GM20000 (cell line): ENCODE measurements at regions not wholly inside any gene's neighbourhood (a gene's known extent, or its start where the extent isn't known, plus 50 kb on each side); places are given as distances from the start of the nearest gene placed in this dataset.

Experiments
- DNase-seq: peaks from one replicate; pipeline ENCODE4 v3.0.0; 2012; ENCODE audit warnings: low spot score
- TF ChIP-seq, protein P1 (sequence below): IDR thresholded peaks from 2 replicates; pipeline ENCODE4 v1.5.1; 2012; ENCODE audit warnings: mild to moderate bottlenecking, control low read depth; ENCODE audit errors: extremely low read depth, missing control alignments

DNA sequence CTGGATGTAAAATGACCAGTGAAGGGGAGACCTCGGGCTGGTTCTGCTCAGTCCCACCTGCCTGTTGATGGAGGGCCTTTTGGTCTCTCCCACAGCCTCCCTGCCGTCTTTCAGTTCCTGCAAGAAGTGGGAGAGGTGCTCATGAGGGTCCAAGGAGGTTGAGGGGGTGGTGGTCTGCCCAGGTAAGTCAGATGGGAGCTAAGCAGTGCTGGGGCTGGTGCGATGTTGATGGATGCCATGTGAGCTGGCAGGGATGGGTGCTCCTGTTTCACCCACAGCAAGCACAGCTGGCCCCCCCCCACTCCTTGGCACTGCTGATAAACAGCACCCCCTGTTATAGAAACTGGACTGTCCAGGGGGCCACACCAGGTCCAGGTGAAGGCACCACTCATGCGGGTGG, 145.6 kb downstream of the NSG2 start:
- DNase-seq, result no peak
- TF ChIP-seq, protein P1, sequence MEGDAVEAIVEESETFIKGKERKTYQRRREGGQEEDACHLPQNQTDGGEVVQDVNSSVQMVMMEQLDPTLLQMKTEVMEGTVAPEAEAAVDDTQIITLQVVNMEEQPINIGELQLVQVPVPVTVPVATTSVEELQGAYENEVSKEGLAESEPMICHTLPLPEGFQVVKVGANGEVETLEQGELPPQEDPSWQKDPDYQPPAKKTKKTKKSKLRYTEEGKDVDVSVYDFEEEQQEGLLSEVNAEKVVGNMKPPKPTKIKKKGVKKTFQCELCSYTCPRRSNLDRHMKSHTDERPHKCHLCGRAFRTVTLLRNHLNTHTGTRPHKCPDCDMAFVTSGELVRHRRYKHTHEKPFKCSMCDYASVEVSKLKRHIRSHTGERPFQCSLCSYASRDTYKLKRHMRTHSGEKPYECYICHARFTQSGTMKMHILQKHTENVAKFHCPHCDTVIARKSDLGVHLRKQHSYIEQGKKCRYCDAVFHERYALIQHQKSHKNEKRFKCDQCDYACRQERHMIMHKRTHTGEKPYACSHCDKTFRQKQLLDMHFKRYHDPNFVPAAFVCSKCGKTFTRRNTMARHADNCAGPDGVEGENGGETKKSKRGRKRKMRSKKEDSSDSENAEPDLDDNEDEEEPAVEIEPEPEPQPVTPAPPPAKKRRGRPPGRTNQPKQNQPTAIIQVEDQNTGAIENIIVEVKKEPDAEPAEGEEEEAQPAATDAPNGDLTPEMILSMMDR, result no peak

DNA sequence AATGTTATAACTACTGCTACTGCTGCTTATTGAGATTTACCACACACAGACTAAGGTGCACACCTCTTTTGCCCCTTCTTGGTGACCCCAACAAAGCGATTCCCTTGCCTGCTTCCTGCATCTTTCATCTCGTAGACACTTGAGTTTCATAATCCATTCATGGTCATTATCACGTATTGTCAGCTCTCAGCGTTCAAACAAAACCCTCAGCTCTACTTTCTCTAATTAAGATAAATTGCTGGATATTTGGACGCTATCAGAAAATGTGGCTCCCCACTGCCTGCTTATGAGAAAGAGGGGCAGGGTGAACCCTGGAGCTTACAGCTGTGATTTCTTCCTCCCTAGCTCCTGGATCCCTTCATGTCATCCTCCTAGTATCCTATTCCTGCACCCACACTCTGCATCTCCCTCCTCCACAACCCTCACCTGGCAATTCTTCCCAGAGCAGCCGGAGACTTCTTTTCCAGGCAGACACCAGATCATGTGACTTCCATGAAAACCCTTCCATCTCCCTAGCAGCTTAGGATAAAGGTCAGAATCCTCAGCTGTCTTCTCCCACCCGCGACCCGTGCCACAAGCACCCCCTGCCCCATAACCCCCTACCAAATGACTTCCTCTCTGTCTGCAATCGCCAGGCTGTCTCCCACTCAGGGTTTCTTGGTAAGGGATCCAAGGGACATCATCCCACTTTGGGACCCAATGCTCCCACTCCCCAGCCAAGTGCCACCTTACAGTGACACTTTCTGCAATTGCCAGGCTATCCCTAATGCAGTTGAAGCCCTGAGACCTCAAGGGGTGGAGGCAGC, 146.5 kb downstream of the NSG2 start:
- DNase-seq, result no peak
- TF ChIP-seq, protein P1, result no peak

DNA sequence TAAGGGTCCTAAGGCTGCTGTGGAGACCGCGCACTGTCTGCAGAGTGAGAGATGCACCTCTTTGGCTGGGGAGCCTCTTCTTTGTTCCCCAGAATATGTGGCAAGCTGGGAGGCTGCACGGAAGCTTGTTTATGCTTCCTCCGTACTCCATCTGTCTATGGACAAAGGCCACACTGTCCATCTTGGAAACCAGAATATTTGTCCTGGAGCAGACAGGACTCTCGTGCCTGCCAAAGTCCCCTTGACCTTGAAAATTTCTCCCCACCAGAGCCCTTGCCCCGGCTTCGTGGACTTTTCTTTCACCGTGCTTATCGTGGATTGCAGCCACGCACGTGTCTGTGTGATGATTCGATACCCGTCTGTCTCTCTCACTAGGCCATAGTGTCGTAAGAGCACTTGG, 147.4 kb downstream of the NSG2 start:
- no peak for DNase-seq
- TF ChIP-seq, protein P1, result no peak

DNA sequence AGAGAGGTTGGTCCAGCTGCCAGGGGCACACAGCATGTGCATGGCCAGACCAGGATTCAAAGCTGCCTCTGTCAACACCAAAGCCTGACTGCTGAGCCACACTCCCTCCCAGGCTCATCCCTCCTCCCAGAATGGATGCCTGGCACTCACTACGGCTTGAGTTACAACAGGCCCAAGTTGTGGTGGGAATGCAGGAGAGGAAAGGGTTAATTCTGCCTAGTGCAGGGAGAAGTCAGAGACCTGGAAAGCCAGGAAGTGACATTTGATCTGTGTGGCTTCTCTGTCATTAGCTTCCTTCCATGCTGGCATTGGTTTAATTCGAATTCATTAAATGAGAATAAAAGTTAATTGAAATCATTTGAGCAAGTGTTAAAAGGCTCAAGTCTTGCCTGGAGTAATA, 150.0 kb downstream of the NSG2 start:
- no peak for DNase-seq
- TF ChIP-seq, protein P1, result no peak

DNA sequence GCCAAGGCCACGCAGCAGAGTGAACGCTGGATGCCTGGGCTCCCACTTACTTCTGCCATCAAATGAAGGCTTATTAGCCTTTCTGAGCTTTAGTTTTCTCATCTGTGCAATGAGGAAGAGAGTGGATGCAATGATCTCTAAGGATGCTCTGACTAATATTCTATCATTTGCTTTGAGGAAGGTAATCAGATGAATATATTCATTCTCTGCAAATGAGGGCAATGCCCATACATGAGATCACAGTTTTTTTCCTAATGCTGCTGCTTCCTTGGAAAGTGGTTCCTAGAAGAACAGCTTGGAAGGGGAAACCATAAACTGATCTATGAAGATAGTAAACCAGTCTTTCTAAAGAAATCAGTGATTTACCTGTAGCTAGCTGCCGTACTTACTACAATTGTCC, 152.4 kb downstream of the NSG2 start:
- TF ChIP-seq, protein P1, result no peak
- no peak for DNase-seq

DNA sequence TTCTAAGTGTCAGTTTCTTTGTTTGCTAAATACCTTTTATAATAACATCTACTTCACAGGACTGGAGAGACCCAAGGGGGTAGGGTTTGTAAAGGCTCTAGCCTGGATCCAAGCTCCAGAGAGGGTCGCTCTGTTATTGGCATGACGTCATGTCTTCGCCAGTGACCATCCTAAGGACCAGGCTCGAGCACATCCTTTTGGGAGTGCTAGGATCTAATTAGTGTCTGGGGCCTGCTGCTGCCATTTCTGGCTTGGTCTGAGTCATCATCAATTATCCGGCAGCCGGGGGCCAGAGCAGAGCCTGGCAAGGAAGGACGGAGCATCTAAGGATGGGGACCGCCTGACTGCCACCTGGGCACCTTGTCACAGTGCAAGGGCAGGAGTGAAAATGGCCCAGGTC, 153.0 kb downstream of the NSG2 start:
- no peak for DNase-seq
- TF ChIP-seq, protein P1, result no peak

DNA sequence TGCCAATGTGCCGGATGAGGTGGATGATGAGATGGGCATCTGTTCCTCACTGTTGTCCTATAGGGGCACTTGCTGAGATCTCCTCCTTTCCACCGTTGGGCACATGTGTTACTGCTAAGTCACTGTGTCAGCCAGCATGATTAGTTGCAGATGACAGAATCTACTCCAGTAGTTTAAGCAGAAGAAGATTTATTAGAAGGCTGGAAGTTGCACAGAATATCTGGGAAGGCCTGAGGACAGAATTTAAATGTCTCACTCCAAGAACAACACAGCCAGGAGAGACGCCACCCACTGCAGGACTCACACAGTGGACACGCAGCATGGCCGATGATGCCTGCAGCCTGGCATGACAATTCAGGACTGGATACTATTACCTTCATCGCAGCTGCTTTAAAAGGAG, 157.5 kb downstream of the NSG2 start:
- DNase-seq, result no peak
- TF ChIP-seq, protein P1, result no peak
